ENCODE measurements at regions not wholly inside any gene's neighbourhood (a gene's known extent, or its start where the extent isn't known, plus 50 kb on each side); places are given as distances from the start of the nearest gene placed in this dataset.

DNA sequence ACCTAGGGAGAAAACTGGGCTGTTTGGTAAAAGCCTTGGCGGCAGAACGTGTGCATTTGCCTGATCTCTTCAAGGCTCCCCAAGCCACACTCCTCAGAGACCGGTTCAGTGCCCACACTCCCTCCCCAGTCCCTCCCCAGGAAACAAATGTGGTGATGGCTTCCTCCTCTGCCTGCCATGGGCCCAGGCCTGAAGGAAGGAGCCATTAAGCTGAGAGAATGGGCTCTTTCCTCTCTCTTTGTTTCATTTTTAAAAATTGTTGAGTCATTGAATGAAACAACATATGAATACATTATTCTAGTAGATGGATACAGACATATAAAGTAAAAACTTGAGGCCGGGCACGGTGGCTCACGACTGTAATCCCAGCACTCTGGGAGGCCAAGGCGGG lies 50.6 kb upstream of the YWHAQ start:
- no peak for DNase-seq

DNA sequence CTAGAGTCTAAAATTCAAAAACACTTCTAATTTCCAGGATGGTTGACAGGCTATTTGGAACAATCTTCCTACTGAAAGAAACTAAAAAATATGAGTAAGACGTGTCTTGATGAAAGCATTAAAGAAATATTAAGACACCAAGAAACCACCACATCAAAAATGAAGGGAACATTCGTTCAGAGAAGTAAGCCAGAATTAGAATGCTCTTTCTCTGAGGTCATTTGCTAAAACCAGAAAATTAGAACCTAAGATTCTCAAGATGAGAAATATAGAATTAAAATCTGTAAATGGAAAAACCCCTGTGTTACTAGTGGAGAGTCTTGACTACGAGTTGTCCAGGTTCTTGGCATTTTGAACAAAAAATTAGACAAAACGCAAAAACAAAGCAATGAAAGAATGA lies 54.8 kb upstream of the YWHAQ start:
- DNase-seq, result no peak

DNA sequence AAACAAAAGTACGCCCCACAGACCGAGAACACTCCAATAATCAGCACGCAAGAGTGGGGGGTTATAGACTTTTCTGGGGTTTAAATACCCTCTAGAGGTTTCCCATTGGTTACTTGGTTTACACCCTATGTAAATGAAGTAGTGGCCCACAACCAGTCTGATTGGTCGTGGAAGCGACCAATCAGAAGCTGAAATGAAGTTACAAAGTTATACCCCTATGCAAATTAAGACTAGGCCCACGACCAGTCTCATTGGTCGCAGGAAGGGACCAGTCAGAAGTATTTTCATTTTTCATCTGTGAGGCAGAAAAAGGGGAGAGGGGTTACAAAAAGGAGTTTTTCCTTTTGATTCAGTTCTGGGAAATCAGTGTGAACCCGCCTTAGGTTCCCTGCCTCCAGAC lies 55.3 kb upstream of the YWHAQ start:
- DNase-seq, result no peak

DNA sequence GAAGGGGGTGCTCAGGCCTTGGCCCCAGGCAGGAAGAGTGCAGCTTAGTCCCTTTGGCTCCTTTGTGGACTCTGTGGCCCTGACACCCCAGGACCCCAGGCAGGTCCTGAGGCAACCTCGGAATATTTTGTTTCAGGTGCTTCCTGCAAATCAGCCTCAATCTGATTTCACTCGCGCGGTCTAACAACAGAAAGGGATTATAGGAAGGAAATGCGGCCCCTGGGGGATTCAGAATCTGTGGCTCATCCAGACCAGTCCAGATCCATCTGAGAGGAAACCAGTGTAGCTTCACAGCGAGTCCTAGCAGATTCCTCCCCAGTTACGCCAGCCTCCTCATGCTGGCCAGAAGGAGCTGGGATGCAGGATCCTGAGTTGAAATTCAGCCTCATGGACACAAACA lies 59.5 kb upstream of the YWHAQ start:
- DNase-seq, result no peak

DNA sequence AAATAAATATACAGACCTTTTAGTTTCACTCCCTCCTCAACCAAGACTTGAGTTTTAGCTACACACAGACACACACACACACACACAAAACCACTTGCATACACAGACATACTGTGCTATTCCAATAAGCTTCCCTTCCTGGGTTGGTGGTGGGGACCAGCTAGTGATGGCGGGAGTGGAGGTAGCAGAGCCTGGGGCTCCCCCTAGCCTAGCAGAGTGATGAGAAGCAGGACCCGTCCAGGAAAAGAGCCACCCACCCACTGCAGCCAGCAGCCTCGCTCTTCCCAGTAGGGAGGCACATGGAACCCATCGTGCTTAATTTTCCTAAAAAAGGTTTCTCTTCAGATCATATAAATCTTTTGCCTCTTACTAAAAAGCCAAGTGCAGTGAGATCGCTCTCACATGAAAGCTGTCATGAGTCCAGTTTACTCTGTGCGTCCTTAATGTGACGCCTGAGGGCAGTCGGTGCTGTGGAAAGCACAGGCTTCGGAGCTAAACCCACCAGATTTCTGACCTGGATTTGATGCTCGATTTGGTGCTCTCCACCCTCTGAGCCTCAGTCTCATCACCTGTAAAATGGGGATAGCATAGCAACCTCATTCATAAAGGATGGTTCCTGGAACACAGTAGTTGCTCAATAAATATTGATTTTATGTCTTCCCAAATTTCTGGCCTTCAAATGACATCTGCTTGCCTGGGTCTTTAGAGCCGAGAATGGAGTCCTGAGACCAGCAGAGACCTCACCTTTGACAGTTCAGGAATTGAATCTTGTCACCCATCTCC lies 60.1 kb upstream of the YWHAQ start:
- no peak for DNase-seq

DNA sequence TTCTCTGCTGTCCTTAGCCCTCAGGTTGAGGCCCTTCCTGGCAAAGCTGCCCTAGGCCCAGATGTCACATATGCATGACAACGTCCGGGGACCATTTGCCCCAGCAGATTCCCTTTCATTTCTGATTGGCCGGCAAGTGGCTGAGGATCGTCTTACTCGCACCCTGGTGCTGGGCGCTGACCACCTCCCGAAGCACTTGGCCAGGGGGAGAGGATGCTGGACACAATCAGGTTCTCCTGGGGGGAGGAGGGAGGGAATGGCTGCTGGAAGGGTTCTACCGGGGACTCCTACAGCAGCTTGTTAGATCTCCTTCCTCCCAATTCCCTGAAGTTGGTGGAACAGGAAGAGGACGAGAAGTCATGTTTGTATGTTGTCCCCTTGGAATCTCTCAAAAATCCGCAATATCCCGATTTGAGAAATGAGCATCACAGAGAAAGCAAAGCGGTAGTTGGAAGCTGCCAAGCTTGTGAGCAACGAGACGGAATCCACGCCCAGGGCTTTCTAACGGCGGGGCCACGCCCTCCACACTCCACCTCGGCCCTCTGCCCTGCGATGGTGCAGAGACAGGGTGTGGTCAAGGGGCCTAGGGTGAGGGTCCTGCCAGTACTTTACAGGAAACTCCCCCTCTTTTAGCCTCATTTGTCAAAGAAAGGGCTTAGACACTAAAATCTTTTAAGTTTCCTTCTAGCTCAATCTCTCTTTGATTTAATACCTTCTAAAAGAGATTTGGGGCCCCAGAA lies 61.8 kb upstream of the YWHAQ start:
- DNase-seq, result no peak

DNA sequence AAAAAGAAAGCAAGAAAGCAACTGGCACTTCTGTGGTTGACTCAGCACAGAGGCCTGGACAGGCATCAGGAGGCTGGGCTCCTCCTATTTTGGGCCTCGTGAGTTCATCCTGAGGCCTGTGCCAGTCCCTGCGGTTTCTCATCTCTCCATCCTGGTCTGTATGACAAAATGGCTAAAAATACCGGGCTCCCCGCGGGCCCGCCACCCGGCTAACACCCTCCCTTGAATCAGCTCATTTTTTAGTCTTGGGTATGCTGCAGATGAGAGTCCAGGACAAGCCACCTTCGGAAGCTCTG lies 62.3 kb upstream of the YWHAQ start:
- DNase-seq, result peak; percentile 57

DNA sequence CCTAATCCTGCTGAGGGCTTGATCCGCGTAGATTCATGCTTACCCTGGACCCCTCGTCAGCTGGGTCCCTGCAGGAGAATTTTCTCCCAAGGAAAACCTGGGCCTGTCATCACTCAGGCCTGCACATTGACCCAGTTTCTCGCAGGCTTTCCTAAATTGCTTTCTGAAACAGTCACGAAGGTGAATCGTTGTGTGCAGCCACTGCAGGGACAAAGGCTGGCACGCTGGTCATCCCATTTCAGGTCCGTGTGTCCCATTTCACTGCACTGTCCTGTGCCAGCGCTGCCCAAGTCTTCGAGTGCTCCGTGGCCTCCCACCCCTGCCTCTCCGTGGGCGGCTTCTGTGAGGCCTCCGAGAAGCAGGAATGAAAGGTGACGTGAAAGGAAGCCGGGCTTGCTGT lies 62.8 kb upstream of the YWHAQ start:
- DNase-seq, result no peak

DNA sequence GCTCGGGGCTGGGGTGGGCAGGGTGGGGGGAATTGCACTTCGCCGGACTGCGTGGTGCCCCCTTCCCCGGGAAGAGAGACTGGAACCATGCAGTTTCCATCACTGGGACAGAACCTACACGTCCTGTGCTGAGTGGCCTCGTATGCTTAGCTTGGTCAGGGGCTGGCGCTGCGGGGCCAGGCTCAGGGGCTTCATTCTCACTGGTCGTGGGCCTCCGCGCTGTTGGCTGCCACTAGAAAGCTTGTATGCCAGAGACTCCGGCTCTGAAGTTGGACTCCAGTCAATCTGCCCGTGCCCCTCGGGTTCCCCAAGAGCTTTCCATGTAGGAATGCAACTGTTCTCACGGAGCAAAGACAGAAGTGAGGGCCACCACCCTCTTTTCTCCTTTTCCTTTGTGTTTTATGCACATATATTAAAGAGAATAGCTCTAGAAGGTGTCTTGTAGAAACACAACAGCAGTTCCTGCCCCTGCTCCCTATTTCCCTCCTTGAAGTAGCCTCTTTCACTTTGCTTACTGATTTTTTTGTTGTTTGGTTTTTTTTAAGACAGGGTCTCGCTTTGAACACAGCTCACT lies 64.0 kb upstream of the YWHAQ start:
- DNase-seq, result no peak

DNA sequence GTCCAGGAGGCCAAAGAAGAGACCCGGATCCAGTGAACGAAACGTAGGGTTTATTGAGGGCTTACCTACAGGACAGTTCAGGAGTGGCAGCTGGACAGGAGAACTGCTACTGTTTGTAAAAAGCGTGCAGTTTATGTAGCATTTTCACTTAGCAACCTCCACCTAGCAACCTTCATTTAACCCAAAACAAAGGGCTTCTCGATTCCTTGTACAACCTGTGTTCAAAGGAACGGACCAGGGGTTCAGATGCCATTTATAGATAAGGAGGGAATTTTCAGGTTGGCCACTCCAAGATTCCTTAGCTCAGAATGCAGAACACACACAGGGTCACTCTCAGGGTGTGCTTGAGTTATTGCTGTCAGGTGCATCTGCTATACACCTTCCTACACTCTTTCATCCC lies 65.1 kb upstream of the YWHAQ start:
- DNase-seq, result no peak

DNA sequence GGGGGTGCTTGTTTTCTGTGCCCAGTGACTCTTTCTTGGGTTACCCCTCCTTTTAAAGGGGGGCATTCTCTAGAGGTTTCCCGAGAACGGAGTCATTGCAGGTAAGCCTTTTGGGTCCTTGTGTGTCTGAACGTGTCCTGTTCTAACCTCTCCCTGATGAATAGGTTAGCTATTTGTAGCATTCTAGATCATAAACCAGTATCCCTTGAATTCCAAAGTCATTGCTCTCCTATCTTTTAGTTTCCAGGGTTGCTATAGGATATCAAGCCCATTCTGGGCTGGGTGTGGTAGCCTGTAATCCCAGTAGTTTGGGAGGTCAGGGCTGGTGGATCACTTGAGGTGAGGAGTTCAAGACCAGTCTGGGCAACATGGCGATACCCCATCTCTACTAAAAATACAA lies 65.9 kb upstream of the YWHAQ start:
- DNase-seq, result no peak

DNA sequence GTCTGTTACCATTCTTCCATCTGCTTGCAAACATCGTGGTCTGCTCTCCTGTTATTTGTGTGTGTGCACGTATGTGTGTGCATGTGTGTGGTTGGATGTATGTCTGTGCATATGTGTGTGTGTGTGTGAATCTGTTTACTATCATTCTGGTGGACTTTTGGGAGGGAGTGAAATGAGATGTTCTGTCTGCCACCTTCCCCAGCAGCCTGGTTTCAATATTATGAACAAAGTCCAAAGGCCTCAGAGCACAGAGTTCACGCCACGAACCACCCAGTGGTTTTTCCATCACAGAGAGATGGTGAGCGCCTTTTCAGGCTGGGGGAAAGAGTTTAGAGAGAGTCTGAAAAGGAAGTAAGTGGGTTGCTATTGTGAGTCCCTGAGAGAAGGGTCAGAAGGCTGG lies 67.1 kb upstream of the YWHAQ start:
- no peak for DNase-seq

DNA sequence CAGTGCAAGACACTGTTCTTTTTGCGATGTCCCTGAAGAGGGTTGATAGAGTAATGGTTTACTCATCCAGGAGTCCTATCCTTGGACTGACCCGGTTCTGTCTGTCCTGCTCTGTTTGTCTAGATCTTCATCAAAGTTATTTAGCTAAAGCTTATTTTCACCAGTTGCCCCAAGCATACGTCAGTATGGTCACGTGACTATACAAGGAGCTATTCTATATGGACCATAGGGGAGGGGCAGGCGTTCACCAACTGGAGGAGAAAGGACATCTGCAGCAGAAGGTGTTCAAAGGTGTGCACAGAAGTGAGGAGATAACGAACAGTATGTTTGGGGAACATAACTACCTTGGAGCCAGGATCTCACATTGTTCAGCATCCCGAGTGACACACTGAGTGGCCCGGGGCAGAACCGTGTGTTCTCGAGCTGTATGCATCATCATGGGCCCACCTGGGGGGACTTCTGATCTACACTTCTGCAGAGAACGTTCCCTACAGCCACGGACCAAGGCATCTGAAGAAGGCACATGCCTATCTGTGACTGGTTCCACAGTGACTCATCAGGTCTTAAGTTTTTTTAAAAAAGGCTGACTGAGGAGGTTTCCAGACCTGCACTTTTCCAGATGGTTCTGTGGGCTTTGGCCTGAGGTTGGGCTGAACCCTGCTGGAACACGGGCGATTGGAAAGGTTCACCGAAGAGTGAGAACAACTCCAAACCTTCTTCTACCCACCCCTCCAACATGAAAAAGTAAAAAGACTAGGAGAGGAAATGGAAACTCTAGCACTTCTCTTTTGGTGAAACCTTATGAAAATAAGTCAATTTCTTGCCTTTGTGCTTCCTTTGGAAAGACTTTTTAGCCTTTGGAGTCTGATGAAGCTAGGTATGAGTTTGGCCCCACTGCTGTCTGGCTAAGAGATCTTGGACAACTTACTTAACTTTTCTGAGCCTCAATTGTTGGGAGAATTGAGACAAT lies 68.6 kb upstream of the YWHAQ start:
- peak; percentile 53 for DNase-seq

DNA sequence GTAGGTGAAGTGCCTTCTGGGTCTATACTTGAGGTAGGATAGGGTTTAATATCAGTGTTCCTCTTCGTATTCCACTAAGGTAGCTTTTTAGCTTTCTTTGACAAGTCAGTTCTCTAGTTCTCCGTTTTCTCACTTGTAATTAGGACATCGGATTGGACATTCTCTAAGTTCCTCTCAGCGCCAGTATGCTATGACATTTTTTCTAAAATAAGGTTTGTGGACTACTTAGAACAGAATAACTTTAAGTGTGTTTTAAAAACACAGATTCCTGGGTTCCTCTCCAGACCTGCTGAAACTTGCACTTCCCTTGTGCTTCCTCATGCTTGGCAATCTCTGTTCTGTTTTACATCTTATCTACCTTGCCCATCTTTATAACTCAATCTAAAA lies 69.3 kb upstream of the YWHAQ start:
- DNase-seq, result no peak

DNA sequence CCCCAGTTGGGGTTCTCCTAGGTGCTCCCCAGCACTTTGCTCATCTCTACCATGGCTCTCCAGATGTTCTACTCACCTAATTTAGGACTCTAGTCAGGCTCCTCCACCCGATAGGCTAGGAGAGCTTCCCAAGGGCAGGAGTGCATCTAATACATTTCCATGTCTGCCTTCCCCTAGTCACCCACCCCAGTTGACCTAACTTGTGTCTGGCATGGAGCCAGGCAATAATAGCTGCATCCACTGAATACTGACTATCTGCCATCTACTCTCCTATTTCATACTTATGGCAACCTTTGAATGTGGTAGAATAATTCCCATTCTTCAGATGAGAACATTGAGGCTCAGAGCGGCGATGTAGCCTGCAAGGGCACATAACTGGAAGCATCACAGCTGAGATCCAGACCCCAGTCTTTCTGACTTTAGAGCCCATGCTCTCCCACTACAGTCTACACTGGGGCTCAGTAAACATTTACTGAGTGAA lies 71.8 kb upstream of the YWHAQ start:
- no peak for DNase-seq

DNA sequence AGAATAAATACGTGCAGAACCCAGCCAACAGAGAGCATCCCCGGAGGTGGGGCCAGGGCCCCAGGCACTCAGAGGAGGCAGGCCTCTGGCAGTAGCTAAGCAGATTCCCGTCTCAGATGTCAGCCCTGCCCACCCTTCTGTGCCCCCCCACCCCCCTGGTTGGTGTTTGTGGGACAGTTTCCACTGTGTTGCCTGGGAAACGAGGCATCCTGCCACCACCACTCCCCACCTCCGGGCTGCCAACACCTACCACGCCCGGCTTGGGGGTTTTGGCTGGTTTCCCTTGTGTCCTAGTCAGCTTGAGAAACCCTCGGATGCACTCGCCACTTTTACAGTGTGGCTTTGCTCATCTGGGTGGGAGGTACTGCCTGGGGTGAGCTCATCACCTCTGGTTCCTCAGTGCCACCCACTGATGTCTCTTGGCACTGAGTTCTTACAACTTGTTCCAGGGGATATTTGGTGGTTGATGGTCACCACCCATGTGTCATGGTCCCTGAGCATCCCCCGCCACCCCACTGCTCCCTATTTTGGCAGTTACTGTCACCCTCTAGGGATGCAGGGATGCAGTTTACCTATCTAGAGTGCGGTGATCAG lies 72.4 kb upstream of the YWHAQ start:
- DNase-seq, result peak; percentile 96

DNA sequence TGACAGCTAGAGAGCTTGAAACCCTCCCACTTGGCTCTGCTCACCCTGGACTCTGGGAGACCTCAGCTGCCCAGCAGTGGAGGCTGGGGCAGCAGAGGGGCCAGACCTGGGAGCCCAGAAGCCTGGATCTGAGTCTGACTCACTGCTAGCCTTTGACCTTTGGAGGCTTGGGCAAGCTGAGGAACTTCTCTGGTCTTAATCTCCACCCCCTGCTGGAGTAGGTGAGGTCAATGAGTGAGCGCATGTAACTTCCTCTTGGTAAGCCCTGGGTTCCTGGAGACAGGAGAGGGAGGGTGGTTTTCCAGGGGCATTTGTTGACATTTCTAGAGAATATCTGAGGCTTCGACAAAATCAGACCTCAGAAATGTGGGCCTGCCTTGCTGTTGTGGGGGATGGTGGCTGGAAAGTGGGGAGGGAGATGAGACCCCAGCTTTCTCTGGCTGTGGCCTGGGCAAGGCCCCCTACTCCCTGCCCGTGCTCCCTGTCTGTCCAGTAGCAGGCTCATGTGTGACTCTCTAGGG lies 73.0 kb upstream of the YWHAQ start:
- peak; percentile 83 for DNase-seq

DNA sequence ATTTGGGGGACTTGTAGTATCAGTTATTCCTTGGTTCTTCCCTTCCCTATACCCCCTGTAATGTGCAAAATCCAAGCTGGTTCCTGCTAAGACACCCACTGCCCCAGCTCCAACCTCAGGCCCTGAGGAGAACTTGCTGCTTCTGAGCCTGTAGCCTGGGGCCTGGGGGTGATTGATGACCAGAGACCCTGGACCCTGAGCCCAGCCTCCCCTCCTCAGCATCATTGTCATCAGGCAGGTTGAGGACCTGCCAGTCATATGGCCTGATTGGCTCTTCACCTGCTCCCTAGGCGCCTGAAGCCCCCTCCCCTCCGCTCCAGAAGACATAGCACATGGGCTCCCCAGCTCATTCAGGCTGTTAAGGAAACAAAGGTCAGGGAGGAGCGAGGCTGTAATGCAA lies 73.8 kb upstream of the YWHAQ start:
- no peak for DNase-seq

DNA sequence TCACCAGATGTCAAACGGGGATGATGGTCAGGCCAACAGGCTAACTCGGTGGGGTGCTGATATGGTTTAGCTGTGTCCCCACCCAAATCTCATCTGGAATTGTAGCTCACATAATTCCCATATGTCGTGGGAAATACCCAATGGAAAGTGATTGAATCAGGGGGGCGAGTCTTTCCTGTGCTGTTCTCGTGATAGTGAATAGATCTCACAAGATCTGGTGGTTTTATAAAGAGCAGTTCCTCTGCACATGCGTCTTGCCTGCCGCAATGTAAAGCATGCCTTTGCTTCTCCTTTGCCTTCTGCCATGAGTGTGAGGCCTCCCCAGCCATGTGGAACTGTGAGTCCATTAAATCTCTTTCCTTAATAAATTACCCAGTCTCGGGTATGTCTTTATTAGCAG lies 74.4 kb upstream of the YWHAQ start:
- no peak for DNase-seq

DNA sequence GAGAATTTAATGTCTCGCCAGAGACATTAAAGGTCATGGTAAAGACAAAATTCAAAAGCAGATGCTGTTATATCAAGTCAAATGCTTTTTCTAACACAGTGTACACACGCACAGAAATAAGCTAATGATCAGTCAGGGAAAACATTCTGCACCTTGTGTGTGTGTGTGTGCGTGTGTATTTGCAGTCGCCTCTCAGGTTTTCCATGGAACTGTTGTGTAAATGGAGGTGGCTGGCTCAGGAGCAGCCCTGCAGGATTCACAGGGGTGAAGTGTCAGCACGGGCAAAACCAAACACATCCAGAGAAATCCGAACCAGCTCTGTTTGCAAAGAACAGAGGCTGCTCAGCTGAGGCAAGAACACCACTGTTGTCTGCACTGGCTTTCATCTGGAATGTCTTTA lies 76.2 kb upstream of the YWHAQ start:
- no peak for DNase-seq

DNA sequence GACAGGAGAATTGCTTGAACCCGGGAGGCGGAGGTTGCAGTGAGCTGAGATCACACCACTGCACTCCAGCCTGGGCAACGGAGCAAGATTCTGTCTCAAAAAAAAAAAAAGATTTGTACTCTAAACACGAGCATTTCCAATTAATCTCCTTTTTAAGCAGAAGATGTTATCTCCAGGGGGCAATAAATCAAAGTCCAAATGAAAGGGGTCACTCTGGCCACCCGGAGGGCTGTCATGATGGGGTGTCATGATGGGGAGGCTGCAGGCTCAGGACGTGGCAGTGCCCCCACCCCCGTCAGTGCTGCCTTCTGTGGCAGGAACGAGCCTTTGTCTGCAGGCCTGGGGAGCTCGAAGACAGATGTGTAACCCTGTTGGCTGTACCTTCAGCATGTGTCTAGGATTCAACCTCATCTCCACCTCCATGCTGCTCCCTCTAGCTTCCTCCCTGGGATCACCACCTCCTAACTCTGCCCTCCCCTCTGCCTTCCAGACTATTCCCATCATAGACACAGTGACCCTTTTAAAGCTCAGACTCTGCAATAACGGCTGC lies 76.9 kb upstream of the YWHAQ start:
- DNase-seq, result no peak
